SK-N-MC (cell line): ENCODE measurements at regions not wholly inside any gene's neighbourhood (a gene's known extent, or its start where the extent isn't known, plus 50 kb on each side); places are given as distances from the start of the nearest gene placed in this dataset.

Source experiments
- EZH2 ChIP-seq: fragments of 200-600 bp; sonication (generic); IDR thresholded peaks from one replicate; pipeline ENCODE4 v1.6.1; 2017; ENCODE audit warnings: antibody characterized with exemption
- POLR2AphosphoS5 ChIP-seq: IDR thresholded peaks from 2 replicates; pipeline ENCODE4 v1.6.1; 2012; ENCODE audit warnings: mild to moderate bottlenecking, low read depth, low read length, borderline replicate concordance

DNA sequence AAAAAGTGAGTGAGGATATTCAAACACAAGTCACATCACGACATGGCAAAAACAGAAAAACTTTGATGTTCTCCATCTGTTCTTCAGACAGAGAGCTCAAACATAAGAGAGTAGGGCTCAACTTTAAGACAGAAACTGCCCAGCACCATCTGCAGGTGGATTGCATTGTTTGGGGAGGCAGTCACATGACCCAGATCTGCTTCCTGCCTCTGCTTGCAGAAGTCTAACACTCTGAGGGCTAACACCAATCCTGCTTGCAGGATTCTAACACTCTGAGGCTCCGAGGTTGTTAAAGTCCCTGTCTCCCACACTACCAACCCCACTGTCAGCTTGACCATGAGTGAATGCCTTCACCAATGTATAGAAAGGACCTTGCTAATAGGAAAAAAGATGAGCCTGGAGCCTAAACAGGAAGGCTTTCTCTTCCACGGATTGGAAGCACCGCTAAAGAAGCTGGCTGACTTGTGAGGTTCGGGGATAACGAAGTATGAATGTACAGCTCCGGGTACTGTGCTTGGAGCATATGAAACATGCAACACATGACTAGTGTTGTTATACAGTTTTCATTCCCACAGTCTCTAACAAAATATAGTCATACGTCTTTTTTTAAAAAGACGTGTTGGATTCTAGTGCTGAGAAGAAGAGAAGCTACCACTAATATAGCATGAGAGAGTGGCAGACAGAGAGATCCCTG lies 176.6 kb upstream of the CREB1 start:
- TF ChIP-seq EZH2 (no peak), POLR2AphosphoS5 (no peak)
